HEK293 (cell line): ENCODE measurements at regions not wholly inside any gene's neighbourhood (a gene's known extent, or its start where the extent isn't known, plus 50 kb on each side); places are given as distances from the start of the nearest gene placed in this dataset.
"Not testable (repeated sequence)": the region's sequence is repeated elsewhere in the genome, so short reads cannot be mapped to it uniquely, and the experiment has no call there.

ENCODE experiments used
- CTCF ChIP-seq: fragments of 450-650 bp; formaldehyde crosslinking; IDR thresholded peaks from 2 replicates; pipeline ENCODE4 v1.5.1; 2016; ENCODE audit warnings: missing biosample characterization, missing genetic modification characterization
- PRDM1 ChIP-seq: fragments of 450-650 bp; formaldehyde crosslinking; IDR thresholded peaks from 2 replicates; pipeline ENCODE4; 2016; ENCODE audit warnings: missing biosample characterization, missing genetic modification characterization
- REST ChIP-seq: fragments of 450-650 bp; formaldehyde crosslinking; IDR thresholded peaks from 2 replicates; pipeline ENCODE4 v1.5.1; 2016; ENCODE audit warnings: missing biosample characterization, missing genetic modification characterization
- SETDB1 ChIP-seq: IDR thresholded peaks from one replicate; pipeline ENCODE4 v1.6.1; 2017; ENCODE audit warnings: mild to moderate bottlenecking, low read length, moderate library complexity, mixed read lengths; ENCODE audit not compliant: insufficient read length
- ZBTB20 ChIP-seq: fragments of 450-650 bp; formaldehyde crosslinking; IDR thresholded peaks from 2 replicates; pipeline ENCODE4 v1.5.1; 2016; ENCODE audit warnings: missing biosample characterization, missing genetic modification characterization
- ZNF335 ChIP-seq: fragments of 450-650 bp; formaldehyde crosslinking; conservative IDR thresholded peaks from 2 replicates; pipeline ENCODE4 v1.5.1; 2016; ENCODE audit warnings: missing biosample characterization, missing genetic modification characterization
- ZNF362 ChIP-seq: fragments of 450-650 bp; formaldehyde crosslinking; IDR thresholded peaks from 2 replicates; pipeline ENCODE4 v1.5.1; 2016; ENCODE audit warnings: missing biosample characterization, missing genetic modification characterization
- ZNF398 ChIP-seq: fragments of 450-650 bp; formaldehyde crosslinking; IDR thresholded peaks from 2 replicates; pipeline ENCODE4 v1.5.1; 2017; ENCODE audit warnings: missing biosample characterization, missing genetic modification characterization
- ZNF423 ChIP-seq: fragments of 450-650 bp; formaldehyde crosslinking; IDR thresholded peaks from 2 replicates; pipeline ENCODE4 v1.5.1; 2016; ENCODE audit warnings: missing biosample characterization, missing genetic modification characterization

GRCh38 chr20:30868271-30868670, 389.2 kb upstream of the DEFB115 start:
- not testable (repeated sequence) for TF ChIP-seq CTCF (tag by site-specific recombination); SETDB1; ZNF362; ZNF335 (tag by site-specific recombination); PRDM1; ZNF423 (tag by site-specific recombination); ZNF398 (tag by site-specific recombination); ZBTB20 (tag by site-specific recombination); REST (tag by site-specific recombination)
